DOHH2 (cell line): ENCODE measurements at regions not wholly inside any gene's neighbourhood (a gene's known extent, or its start where the extent isn't known, plus 50 kb on each side); places are given as distances from the start of the nearest gene placed in this dataset.

ENCODE experiments used
- H3F3A ChIP-seq: fragments of 200-600 bp; sonication (generic), shearing (Covaris generic); 2 replicates; pipeline ENCODE4 v1.6.0; 2016; ENCODE audit warnings: antibody characterized with exemption, mild to moderate bottlenecking; ENCODE audit not compliant: control insufficient read depth, insufficient read depth
- H3K27ac ChIP-seq: fragments of 200-600 bp; sonication (generic); 2 replicates; pipeline ENCODE4 v1.5.1; 2014; ENCODE audit warnings: low read depth, mild to moderate bottlenecking, low read length, moderate library complexity
- H3K27me3 ChIP-seq: fragments of 200-600 bp; sonication (generic); 2 replicates; pipeline ENCODE4 v1.6.1; 2014; ENCODE audit warnings: mild to moderate bottlenecking, low read length, mixed read lengths; ENCODE audit not compliant: control insufficient read depth
- H3K36me3 ChIP-seq: fragments of 200-600 bp; sonication (generic); 2 replicates; pipeline ENCODE4 v1.6.1; 2014; ENCODE audit warnings: mild to moderate bottlenecking, low read length, moderate library complexity, mixed read lengths; ENCODE audit not compliant: control insufficient read depth
- H3K4me1 ChIP-seq: fragments of 200-600 bp; sonication (generic); 2 replicates; pipeline ENCODE4 v1.6.1; 2014; ENCODE audit warnings: mild to moderate bottlenecking, low read length, mixed read lengths; ENCODE audit not compliant: control insufficient read depth
- H3K4me2 ChIP-seq: fragments of 200-600 bp; sonication (generic); 2 replicates; pipeline ENCODE4 v1.6.0; 2014; ENCODE audit warnings: mild to moderate bottlenecking, low read length, moderate library complexity
- H3K4me3 ChIP-seq: fragments of 200-600 bp; sonication (generic); 2 replicates; pipeline ENCODE4 v1.5.1; 2014; ENCODE audit warnings: mild to moderate bottlenecking, low read length, mixed read lengths
- H3K79me2 ChIP-seq: fragments of 200-600 bp; sonication (generic); 2 replicates; pipeline ENCODE4 v1.6.1; 2014; ENCODE audit warnings: mild to moderate bottlenecking, low read length, mixed read lengths; ENCODE audit not compliant: control insufficient read depth
- H3K9me2 ChIP-seq: fragments of 200-600 bp; sonication (generic); replicated peaks from 2 replicates; pipeline ENCODE4 v1.6.1; 2014; ENCODE audit warnings: mild to moderate bottlenecking, low read length, mixed read lengths; ENCODE audit not compliant: control insufficient read depth
- H3K9me3 ChIP-seq: fragments of 200-600 bp; sonication (generic); 2 replicates; pipeline ENCODE4 v1.6.1; 2014; ENCODE audit warnings: antibody characterized with exemption, low read length, mixed read lengths; ENCODE audit not compliant: control insufficient read depth, insufficient read depth
- H4K20me1 ChIP-seq: fragments of 200-600 bp; sonication (generic); 2 replicates; pipeline ENCODE4 v1.6.0; 2014; ENCODE audit warnings: low read depth, mild to moderate bottlenecking, antibody characterized with exemption, low read length, moderate library complexity; ENCODE audit not compliant: control insufficient read depth, insufficient read depth
- EZH2phosphoT487 ChIP-seq: fragments of 200-600 bp; sonication (generic); IDR thresholded peaks from 2 replicates; pipeline ENCODE4 v1.6.1; 2017; ENCODE audit warnings: borderline replicate concordance, mild to moderate bottlenecking, antibody characterized with exemption, low read length, moderate library complexity, mixed read lengths
- TF ChIP-seq, protein P1 (sequence below): fragments of 200-600 bp; sonication (generic); IDR thresholded peaks from one replicate; pipeline ENCODE4 v1.5.1; 2014; ENCODE audit warnings: antibody characterized with exemption, mild to moderate bottlenecking, low read depth, low read length; ENCODE audit not compliant: poor library complexity, severe bottlenecking

GRCh38 chr5:14036514-14036913, 92.0 kb upstream of the DNAH5 start:
- H3K4me2 ChIP-seq = no peak overlapping the region
- H3K36me3 ChIP-seq = no peaks in the 10 kb centered on the region
- no peak for TF ChIP-seq EZH2phosphoT487
- TF ChIP-seq, protein P1, sequence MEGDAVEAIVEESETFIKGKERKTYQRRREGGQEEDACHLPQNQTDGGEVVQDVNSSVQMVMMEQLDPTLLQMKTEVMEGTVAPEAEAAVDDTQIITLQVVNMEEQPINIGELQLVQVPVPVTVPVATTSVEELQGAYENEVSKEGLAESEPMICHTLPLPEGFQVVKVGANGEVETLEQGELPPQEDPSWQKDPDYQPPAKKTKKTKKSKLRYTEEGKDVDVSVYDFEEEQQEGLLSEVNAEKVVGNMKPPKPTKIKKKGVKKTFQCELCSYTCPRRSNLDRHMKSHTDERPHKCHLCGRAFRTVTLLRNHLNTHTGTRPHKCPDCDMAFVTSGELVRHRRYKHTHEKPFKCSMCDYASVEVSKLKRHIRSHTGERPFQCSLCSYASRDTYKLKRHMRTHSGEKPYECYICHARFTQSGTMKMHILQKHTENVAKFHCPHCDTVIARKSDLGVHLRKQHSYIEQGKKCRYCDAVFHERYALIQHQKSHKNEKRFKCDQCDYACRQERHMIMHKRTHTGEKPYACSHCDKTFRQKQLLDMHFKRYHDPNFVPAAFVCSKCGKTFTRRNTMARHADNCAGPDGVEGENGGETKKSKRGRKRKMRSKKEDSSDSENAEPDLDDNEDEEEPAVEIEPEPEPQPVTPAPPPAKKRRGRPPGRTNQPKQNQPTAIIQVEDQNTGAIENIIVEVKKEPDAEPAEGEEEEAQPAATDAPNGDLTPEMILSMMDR = no peak
- H3K4me1 ChIP-seq = no peaks in the 10 kb centered on the region
- no peaks in the 10 kb centered on the region for H3F3A ChIP-seq
- H3K9me3 ChIP-seq = no peaks in the 10 kb centered on the region
- no peak overlapping the region for H3K27ac ChIP-seq
- no peaks in the 10 kb centered on the region for H3K9me2 ChIP-seq
- H3K4me3 ChIP-seq = no peak overlapping the region
- H3K27me3 ChIP-seq = peaks cover 26% of the 10 kb centered on the region
- no peaks in the 10 kb centered on the region for H3K79me2 ChIP-seq
- no peaks in the 10 kb centered on the region for H4K20me1 ChIP-seq

DNA sequence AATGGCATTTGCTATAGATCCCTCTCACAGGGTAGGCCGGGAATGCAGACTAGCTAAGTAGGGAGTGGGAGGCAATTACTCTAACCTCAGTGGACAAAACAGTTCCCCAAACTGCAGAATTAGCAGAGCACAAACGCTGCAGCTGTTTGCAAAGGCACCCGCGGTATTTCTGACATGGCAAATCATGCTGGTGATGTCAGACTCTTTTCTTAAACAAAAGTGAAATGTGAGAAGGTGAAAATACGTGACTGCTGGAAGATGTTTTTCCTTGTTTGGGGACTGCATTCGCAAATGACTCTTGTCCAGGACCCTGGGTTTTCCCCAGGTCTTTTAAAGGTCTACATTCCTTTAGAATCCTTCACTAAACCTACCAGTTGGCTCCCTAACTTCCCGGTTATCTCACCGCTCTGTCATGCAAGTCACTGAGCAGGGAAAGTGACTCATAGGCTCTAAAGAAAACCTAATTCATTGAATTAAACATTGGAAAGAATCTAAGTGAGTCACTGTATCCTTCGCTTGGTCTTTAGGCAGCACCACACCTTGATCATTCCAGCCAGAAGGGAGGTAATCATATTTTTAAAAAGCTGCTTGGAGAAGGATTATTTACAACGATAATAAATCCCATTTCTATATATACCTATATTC, 91.5 kb upstream of the DNAH5 start:
- TF ChIP-seq EZH2phosphoT487 = no peak; the same call in 1 of the 2 replicates
- TF ChIP-seq, protein P1 = no peak
- Histone ChIP-seq H3K9me2 (no peaks in the 10 kb centered on the region), H3K9me3 (no peaks in the 10 kb centered on the region), H4K20me1 (no peaks in the 10 kb centered on the region), H3K27ac (no peak overlapping the region), H3F3A (no peaks in the 10 kb centered on the region), H3K36me3 (no peaks in the 10 kb centered on the region), H3K79me2 (no peaks in the 10 kb centered on the region), H3K4me1 (no peaks in the 10 kb centered on the region), H3K4me2 (no peak overlapping the region), H3K4me3 (no peak overlapping the region), H3K27me3 (peaks cover 26% of the 10 kb centered on the region)

DNA sequence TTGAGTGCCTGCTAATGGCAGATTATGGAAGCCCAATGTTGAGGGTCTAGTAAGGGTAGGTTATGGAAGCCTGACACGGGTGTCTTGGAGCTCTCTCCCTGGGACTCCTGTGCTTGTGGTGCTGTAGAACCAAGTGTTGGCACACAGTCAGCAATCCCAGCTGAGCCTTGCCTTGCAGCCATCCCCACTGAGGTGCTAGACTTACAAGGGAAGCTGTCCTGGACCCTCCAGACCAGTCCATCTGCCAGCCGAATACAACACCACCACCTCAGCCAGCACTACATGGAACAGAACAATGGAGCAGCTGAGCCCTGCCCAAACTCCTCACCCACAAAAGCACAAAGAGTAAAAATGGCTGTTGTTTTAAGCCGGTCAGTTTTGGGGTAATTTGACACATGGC, 90.5 kb upstream of the DNAH5 start:
- Histone ChIP-seq H3K36me3 (no peaks in the 10 kb centered on the region), H3K9me2 (no peaks in the 10 kb centered on the region), H3K4me2 (no peak overlapping the region), H3K9me3 (no peaks in the 10 kb centered on the region), H3K4me3 (no peak overlapping the region), H3K79me2 (no peaks in the 10 kb centered on the region), H3F3A (no peaks in the 10 kb centered on the region), H3K27me3 (peaks cover 26% of the 10 kb centered on the region), H4K20me1 (no peaks in the 10 kb centered on the region), H3K27ac (no peak overlapping the region), H3K4me1 (no peaks in the 10 kb centered on the region)
- TF ChIP-seq EZH2phosphoT487 = no peak
- TF ChIP-seq, protein P1 = no peak
